Esophagus squamous epithelium (tissue), 5 donors: ENCODE measurements at regions not wholly inside any gene's neighbourhood (a gene's known extent, or its start where the extent isn't known, plus 50 kb on each side); places are given as distances from the start of the nearest gene placed in this dataset.

ENCODE experiments used
- DNase-seq: peaks from one replicate; lab custom pipeline; 2025; lab: John Stamatoyannopoulos, UW
- H3K27ac ChIP-seq, 4 donors: fragments of 200-600 bp; sonication (generic); one replicate each; pipeline ENCODE4 v1.5.1; 2016 to 2019; ENCODE audit warnings: mild to moderate bottlenecking in 1 of 4
- H3K27me3 ChIP-seq, 4 donors: fragments of 200-600 bp; sonication (generic); 1 replicate in 3 of 4; 2 replicates in 1 of 4; pipeline versions ENCODE4 v1.5.1 to v1.6.0; 2017 to 2021; ENCODE audit warnings: antibody characterized with exemption in 1 of 4
- H3K36me3 ChIP-seq, 3 donors: fragments of 200-600 bp; sonication (generic); one replicate each; pipeline ENCODE4 v1.5.1; 2016 to 2019
- H3K4me1 ChIP-seq, 3 donors: fragments of 200-600 bp; sonication (generic); one replicate each; pipeline ENCODE4 v1.5.1; 2017 to 2019
- H3K4me3 ChIP-seq, 4 donors: fragments of 200-600 bp; sonication (generic); 1 replicate in 3 of 4; 2 replicates in 1 of 4; pipeline ENCODE4 v1.5.1; 2016 to 2019; ENCODE audit warnings: mild to moderate bottlenecking in 2 of 4, moderate library complexity in 1 of 4
- H3K9me3 ChIP-seq, 3 donors: fragments of 200-600 bp; sonication (generic); one replicate each; pipeline ENCODE4 v1.5.1; 2016 to 2019
- POLR2A ChIP-seq, 4 donors: fragments of 450-650 bp; IDR thresholded peaks; one replicate each; pipeline ENCODE4 v1.6.1; 2017; ENCODE audit warnings: antibody characterized with exemption in 4 of 4, mild to moderate bottlenecking in 4 of 4, moderate library complexity in 3 of 4
- WGBS, 2 donors: methylation state at CpG; one replicate each; pipeline ENCODE4 v1.1.5; 2018; 5-methylcytosine and 5-hydroxymethylcytosine counted together
- intact Hi-C: fragments of 100-400 bp; cut with DNase I; formaldehyde crosslinking; loops from one replicate; pipeline ENCODE4 v1.15.0; 2022
- TF ChIP-seq, protein P1 (sequence below), 6 experiments: fragments of 450-650 bp in 4 of 6; fragments of 200-600 bp in 2 of 6; sonication (generic) in 2 of 6; IDR thresholded peaks; one replicate each; pipeline ENCODE4 v1.5.1; 2016 to 2019; ENCODE audit warnings: antibody characterized with exemption in 6 of 6, mild to moderate bottlenecking in 4 of 6, moderate library complexity in 4 of 6
- donor health status: DM: yes; HTN: yes; CAD: no.

DNA sequence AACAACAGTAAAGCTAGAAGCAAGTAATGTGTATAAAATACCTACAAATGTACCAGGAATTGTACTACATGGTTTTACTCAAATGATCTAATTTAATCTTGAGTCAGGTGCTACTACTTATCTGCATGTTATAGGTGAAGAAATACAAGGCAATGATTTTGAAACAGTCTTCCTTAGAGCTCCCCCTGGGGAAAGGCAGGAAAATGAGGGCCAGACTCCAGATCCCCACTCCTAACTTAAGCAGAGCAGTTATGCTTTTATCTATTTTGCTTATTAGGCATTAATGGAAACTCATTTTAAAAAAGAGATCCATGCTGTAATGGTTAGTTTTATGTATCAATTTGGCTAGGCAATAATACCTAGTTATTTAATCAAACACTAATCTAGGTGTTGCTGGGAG lies 109.3 kb upstream of the CPSF6 start:
- TF ChIP-seq, protein P1, sequence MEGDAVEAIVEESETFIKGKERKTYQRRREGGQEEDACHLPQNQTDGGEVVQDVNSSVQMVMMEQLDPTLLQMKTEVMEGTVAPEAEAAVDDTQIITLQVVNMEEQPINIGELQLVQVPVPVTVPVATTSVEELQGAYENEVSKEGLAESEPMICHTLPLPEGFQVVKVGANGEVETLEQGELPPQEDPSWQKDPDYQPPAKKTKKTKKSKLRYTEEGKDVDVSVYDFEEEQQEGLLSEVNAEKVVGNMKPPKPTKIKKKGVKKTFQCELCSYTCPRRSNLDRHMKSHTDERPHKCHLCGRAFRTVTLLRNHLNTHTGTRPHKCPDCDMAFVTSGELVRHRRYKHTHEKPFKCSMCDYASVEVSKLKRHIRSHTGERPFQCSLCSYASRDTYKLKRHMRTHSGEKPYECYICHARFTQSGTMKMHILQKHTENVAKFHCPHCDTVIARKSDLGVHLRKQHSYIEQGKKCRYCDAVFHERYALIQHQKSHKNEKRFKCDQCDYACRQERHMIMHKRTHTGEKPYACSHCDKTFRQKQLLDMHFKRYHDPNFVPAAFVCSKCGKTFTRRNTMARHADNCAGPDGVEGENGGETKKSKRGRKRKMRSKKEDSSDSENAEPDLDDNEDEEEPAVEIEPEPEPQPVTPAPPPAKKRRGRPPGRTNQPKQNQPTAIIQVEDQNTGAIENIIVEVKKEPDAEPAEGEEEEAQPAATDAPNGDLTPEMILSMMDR (IDR thresholded peaks at IDR 0.05): no peak
- TF ChIP-seq POLR2A (IDR thresholded peaks at IDR 0.05): no peak
- no peak overlapping the region for H3K4me3 ChIP-seq
- intact Hi-C loops: no loop called here
- H3K4me1 ChIP-seq: no peaks in the 10 kb centered on the region
- no peak for DNase-seq
- no peaks in the 10 kb centered on the region for H3K36me3 ChIP-seq
- peaks cover 0 to 4% (median 0%) of the 10 kb centered on the region in 4 donors for H3K27me3 ChIP-seq
- H3K27ac ChIP-seq: no peak overlapping the region
- no peaks in the 10 kb centered on the region for H3K9me3 ChIP-seq

DNA sequence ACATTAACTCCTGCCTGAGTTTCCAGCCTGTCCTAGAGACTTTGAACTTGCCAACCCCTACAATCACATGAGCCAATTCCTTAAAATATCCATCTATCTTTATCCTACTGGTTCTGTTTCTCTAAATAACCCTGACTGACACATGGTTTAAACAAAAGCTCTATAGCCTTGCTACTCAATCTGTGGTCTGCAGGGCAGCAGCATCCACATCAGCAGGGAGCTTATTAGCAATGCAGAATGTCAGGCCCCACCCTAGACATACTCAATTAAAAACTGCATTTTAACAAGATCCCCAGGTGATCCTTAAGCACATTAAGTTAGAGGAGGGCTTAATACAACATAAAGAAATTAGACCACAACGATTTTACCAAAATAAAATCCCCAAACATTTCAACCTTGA lies 108.3 kb upstream of the CPSF6 start:
- intact Hi-C loops: no loop called here
- H3K27me3 ChIP-seq: peaks cover 0 to 4% (median 0%) of the 10 kb centered on the region in 4 donors
- H3K9me3 ChIP-seq: no peaks in the 10 kb centered on the region
- no peak overlapping the region for H3K27ac ChIP-seq
- no peaks in the 10 kb centered on the region for H3K36me3 ChIP-seq
- DNase-seq: no peak
- H3K4me1 ChIP-seq: no peaks in the 10 kb centered on the region
- H3K4me3 ChIP-seq: no peak overlapping the region
- TF ChIP-seq, protein P1 (IDR thresholded peaks at IDR 0.05): no peak
- no peak for TF ChIP-seq POLR2A (IDR thresholded peaks at IDR 0.05)
- 36 to 50% methylated on average over 1 of the region's 1 CpG for WGBS, 2 donors

DNA sequence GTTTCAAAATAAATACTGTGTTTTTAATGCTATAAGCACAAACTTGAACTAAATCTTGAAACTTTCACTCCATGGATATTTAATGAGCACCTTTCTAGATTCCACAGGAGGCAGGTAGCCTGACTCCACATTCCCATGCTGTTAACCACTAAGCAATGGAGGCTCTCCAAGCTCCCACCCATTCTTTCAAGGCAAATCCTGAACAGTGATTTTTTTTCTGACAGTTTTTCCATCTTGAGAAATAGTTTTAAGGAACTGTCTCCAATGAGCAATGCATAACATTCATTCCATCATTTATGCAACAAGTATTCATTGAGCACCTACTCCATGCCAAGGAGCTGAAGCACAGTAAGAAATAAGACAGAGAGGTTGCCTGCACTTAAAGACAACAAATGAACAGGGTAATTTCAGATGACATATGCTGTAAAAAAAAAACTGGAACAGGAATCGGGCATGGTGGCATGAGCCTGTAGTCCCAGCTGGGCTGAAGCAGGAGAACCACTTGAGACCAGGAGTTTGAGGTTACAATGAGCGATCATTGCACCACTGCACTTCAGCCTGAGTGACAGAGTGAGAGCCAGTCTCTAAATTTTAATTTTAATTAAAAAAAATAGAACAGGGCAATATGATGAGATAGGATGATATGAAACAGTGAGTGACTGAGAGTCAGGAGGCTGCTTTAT lies 102.3 kb upstream of the CPSF6 start:
- WGBS, 2 donors: 85 to 100% methylated on average over 2 of the region's 2 CpGs
- H3K4me1 ChIP-seq: no peaks in the 10 kb centered on the region
- no peaks in the 10 kb centered on the region for H3K36me3 ChIP-seq
- H3K27ac ChIP-seq: no peak overlapping the region
- peaks cover 0 to 24% (median 14%) of the 10 kb centered on the region in 3 donors for H3K9me3 ChIP-seq
- no peak for DNase-seq
- TF ChIP-seq, protein P1 (IDR thresholded peaks at IDR 0.05): no peak
- TF ChIP-seq POLR2A (IDR thresholded peaks at IDR 0.05): no peak
- peaks cover 0 to 4% (median 0%) of the 10 kb centered on the region in 4 donors for H3K27me3 ChIP-seq
- H3K4me3 ChIP-seq: no peak overlapping the region
- intact Hi-C loops: no loop called here

GRCh38 chr12:69141074-69141473 lies 98.3 kb upstream of the CPSF6 start:
- intact Hi-C loops: no loop called here
- H3K9me3 ChIP-seq: peaks cover 0 to 24% (median 14%) of the 10 kb centered on the region in 3 donors
- no peak overlapping the region for H3K4me3 ChIP-seq
- DNase-seq: no peak
- 66 to 73% methylated on average over 2 of the region's 2 CpGs for WGBS, 2 donors
- no peaks in the 10 kb centered on the region for H3K36me3 ChIP-seq
- H3K27me3 ChIP-seq: no peaks in the 10 kb centered on the region
- H3K4me1 ChIP-seq: no peaks in the 10 kb centered on the region
- no peak for TF ChIP-seq POLR2A (IDR thresholded peaks at IDR 0.05)
- TF ChIP-seq, protein P1 (IDR thresholded peaks at IDR 0.05): no peak
- H3K27ac ChIP-seq: no peak overlapping the region

GRCh38 chr12:69149270-69149669 lies 90.1 kb upstream of the CPSF6 start:
- WGBS, 2 donors: 53 to 70% methylated on average over 2 of the region's 2 CpGs
- no peaks in the 10 kb centered on the region for H3K9me3 ChIP-seq
- TF ChIP-seq, protein P1 (IDR thresholded peaks at IDR 0.05): no peak
- no peak for TF ChIP-seq POLR2A (IDR thresholded peaks at IDR 0.05)
- no peak overlapping the region for H3K4me3 ChIP-seq
- no peak for DNase-seq
- intact Hi-C loops: no loop called here
- H3K4me1 ChIP-seq: peaks cover 0 to 8% (median 0%) of the 10 kb centered on the region in 3 donors
- H3K27me3 ChIP-seq: no peaks in the 10 kb centered on the region
- no peak overlapping the region for H3K27ac ChIP-seq
- no peaks in the 10 kb centered on the region for H3K36me3 ChIP-seq
